GM12878 (cell line): ENCODE measurements at regions not wholly inside any gene's neighbourhood (a gene's known extent, or its start where the extent isn't known, plus 50 kb on each side); places are given as distances from the start of the nearest gene placed in this dataset.
"Not testable (repeated sequence)": the region's sequence is repeated elsewhere in the genome, so short reads cannot be mapped to it uniquely, and the experiment has no call there.

Experiments used
- ATAC-seq: fragments of 200-7000 bp; cut with Tn5 transposase; 3 replicates; pipeline ENCODE4 v1.9.1; 2020; ENCODE audit warnings: mild to moderate bottlenecking, moderate library complexity
- BruUV-seq: library from RNA; stranded (reverse); fragments of 400-500 nt; replicated peaks from 2 replicates; lab custom pipeline; 2021; lab: Mats Ljungman, UMichigan
- CTCF ChIA-PET: fragments of 300-600 bp; sonication (Branson Sonifier 250); formaldehyde crosslinking; extraction: SDS; loops from one replicate; lab custom pipeline; 2021; ENCODE audit warnings: inconsistent platforms; lab: Yijun Ruan, JAX
- POLR2A ChIA-PET: fragments of 350-600 bp; formaldehyde crosslinking; extraction: SDS; loops from one replicate; lab custom pipeline; 2021; ENCODE audit warnings: inconsistent platforms; lab: Charles Lee
- RAD21 ChIA-PET: fragments of 300-600 bp; sonication (Branson Sonifier 250); formaldehyde crosslinking; loops from one replicate; lab custom pipeline; 2023; ENCODE audit warnings: antibody characterized with exemption; ENCODE audit not compliant: unreplicated experiment; lab: Charles Lee
- SMC1A ChIA-PET: fragments of 300-600 bp; sonication (Branson Sonifier 250); formaldehyde crosslinking; loops from one replicate; lab custom pipeline; 2023; ENCODE audit not compliant: unreplicated experiment, uncharacterized antibody; lab: Charles Lee
- DNase-seq: peaks from one replicate; pipeline ENCODE4 v3.0.0-alpha.2; 2011; ENCODE audit warnings: low read depth, low spot score
- FAIRE-seq: peaks from 3 replicates; lab custom pipeline; 2011; peaks lifted over from hg19 to GRCh38; lab: Jason Lieb, UNC
- H2AFZ ChIP-seq: 2 replicates; pipeline ENCODE4 v1.6.0; 2011; ENCODE audit warnings: low read depth, low read length, control low read depth; ENCODE audit not compliant: control insufficient read depth
- H3K27ac ChIP-seq: 2 replicates; pipeline ENCODE4 v1.5.1; 2011; ENCODE audit warnings: control low read depth; ENCODE audit not compliant: control insufficient read depth, insufficient read depth
- H3K27me3 ChIP-seq, 2 experiments: replicated peaks in 1 of 2; 2 replicates each; pipeline versions ENCODE4 v1.6.0 to v1.6.1; 2011; ENCODE audit warnings: low read length in 1 of 2; ENCODE audit not compliant: control insufficient read depth in 2 of 2, insufficient read depth in 2 of 2
- H3K36me3 ChIP-seq, 2 experiments: 2 replicates each; pipeline ENCODE4 v1.5.1; 2011; ENCODE audit warnings: low read length in 1 of 2; ENCODE audit not compliant: control insufficient read depth in 2 of 2, insufficient read depth in 2 of 2
- H3K4me1 ChIP-seq: 2 replicates; pipeline ENCODE4 v1.6.1; 2011; ENCODE audit warnings: mild to moderate bottlenecking, low read length, moderate library complexity, mixed read lengths; ENCODE audit not compliant: control insufficient read depth, insufficient read depth
- H3K4me2 ChIP-seq: 2 replicates; pipeline ENCODE4 v1.6.0; 2011; ENCODE audit warnings: control low read depth; ENCODE audit not compliant: control insufficient read depth, insufficient read depth
- H3K4me3 ChIP-seq: fragments of 200-600 bp; sonication (generic); 2 replicates; pipeline ENCODE4 v1.5.1; 2016
- H3K79me2 ChIP-seq: 2 replicates; pipeline ENCODE4 v1.6.0; 2011; ENCODE audit warnings: low read length; ENCODE audit not compliant: control insufficient read depth, insufficient read depth
- H3K9ac ChIP-seq: 2 replicates; pipeline ENCODE4 v1.8.0; 2011; ENCODE audit warnings: low read length, control low read depth, mixed read lengths; ENCODE audit not compliant: control insufficient read depth, insufficient read depth
- H3K9me3 ChIP-seq: replicated peaks from 3 replicates; pipeline ENCODE4 v1.5.1; 2011; ENCODE audit warnings: mild to moderate bottlenecking, low read length; ENCODE audit not compliant: control insufficient read depth, insufficient read depth
- H4K20me1 ChIP-seq: 2 replicates; pipeline ENCODE4 v1.6.0; 2011; ENCODE audit not compliant: control insufficient read depth, insufficient read depth
- CBX5 ChIP-seq: sonication (generic); IDR thresholded peaks from 2 replicates; pipeline ENCODE4 v1.6.1; 2016; ENCODE audit warnings: low read depth, moderate library complexity, mild to moderate bottlenecking, inconsistent platforms
- EED ChIP-seq: sonication (generic); IDR thresholded peaks from 2 replicates; pipeline ENCODE4 v1.6.1; 2016; ENCODE audit warnings: antibody characterized with exemption, low read depth
- EZH2 ChIP-seq: IDR thresholded peaks from 2 replicates; pipeline ENCODE4 v1.6.1; 2012; ENCODE audit warnings: low read depth, mild to moderate bottlenecking, control low read depth, inconsistent platforms, low read length, borderline replicate concordance; ENCODE audit not compliant: control insufficient read depth
- KAT2A ChIP-seq: conservative IDR thresholded peaks from 2 replicates; pipeline ENCODE4 v1.6.1; 2011; ENCODE audit warnings: low read depth, low read length; ENCODE audit not compliant: control insufficient read depth
- KDM1A ChIP-seq: fragments of 200-600 bp; sonication (generic); IDR thresholded peaks from 2 replicates; pipeline ENCODE4 v1.6.1; 2016; ENCODE audit warnings: borderline replicate concordance
- MEF2A ChIP-seq: IDR thresholded peaks from 2 replicates; pipeline ENCODE4 v1.6.1; 2011; ENCODE audit warnings: low read depth, mild to moderate bottlenecking, low read length, moderate library complexity; ENCODE audit not compliant: insufficient read depth
- POLR2A ChIP-seq: IDR thresholded peaks from 2 replicates; pipeline ENCODE4 v1.6.1; 2011; ENCODE audit warnings: low read depth, mild to moderate bottlenecking, low read length
- RAD51 ChIP-seq: fragments of 450-650 bp; IDR thresholded peaks from 2 replicates; pipeline ENCODE4 v1.6.1; 2016; ENCODE audit warnings: moderate library complexity, mild to moderate bottlenecking, inconsistent platforms
- SREBF2 ChIP-seq: IDR thresholded peaks from 2 replicates; pipeline ENCODE4 v1.6.1; 2012; ENCODE audit warnings: mild to moderate bottlenecking, low read length
- STAT1 ChIP-seq: fragments of 450-650 bp; conservative IDR thresholded peaks from 2 replicates; pipeline ENCODE4 v1.6.1; 2014; ENCODE audit warnings: antibody characterized with exemption, mild to moderate bottlenecking
- SUZ12 ChIP-seq: fragments of 200-600 bp; sonication (generic); IDR thresholded peaks from one replicate; pipeline ENCODE4 v1.6.1; 2018; ENCODE audit warnings: antibody characterized with exemption, mild to moderate bottlenecking; ENCODE audit not compliant: unreplicated experiment
- TCF3 ChIP-seq: IDR thresholded peaks from 2 replicates; pipeline ENCODE4 v1.6.1; 2012; ENCODE audit warnings: low read depth, mild to moderate bottlenecking, low read length, borderline replicate concordance; ENCODE audit not compliant: insufficient read depth
- ZNF384 ChIP-seq: IDR thresholded peaks from 2 replicates; pipeline ENCODE4 v1.6.1; 2012; ENCODE audit warnings: low read depth, mild to moderate bottlenecking, low read length, improper control_type of control experiment, borderline replicate concordance
- WGBS: methylation state at CpG from one replicate; pipeline ENCODE4 v1.1.6; 2016; ENCODE audit warnings: low lambda C conversion rate; ENCODE audit not compliant: insufficient replicate concordance, insufficient coverage; ENCODE audit errors: missing lambda C conversion rate; 5-methylcytosine and 5-hydroxymethylcytosine counted together
- in situ Hi-C: fragments of 300-500 bp; cut with MboI; formaldehyde crosslinking; loops from 9 replicates; pipeline ENCODE4 v1.14.3; 2018; ENCODE audit warnings: mixed read lengths
- intact Hi-C: fragments of 100-400 bp; cut with micrococcal nuclease; formaldehyde crosslinking; loops from one replicate; pipeline ENCODE4 v1.14.2; 2022; ENCODE audit not compliant: unreplicated experiment
- TF ChIP-seq, protein P1 (sequence below): fragments of 450-650 bp; IDR thresholded peaks from 2 replicates; pipeline ENCODE4 v1.6.1; 2017; ENCODE audit warnings: borderline replicate concordance
- TF ChIP-seq, protein P2 (sequence below): IDR thresholded peaks from 2 replicates; pipeline ENCODE4 v1.6.1; 2012; ENCODE audit warnings: low read length, inconsistent platforms

GRCh38 chr17:436571-436970, 84.0 kb upstream of the RPH3AL start (continued):
- TF ChIP-seq MEF2A (no peak), SUZ12 (no peak), RAD51 (no peak)
- TF ChIP-seq, protein P1, sequence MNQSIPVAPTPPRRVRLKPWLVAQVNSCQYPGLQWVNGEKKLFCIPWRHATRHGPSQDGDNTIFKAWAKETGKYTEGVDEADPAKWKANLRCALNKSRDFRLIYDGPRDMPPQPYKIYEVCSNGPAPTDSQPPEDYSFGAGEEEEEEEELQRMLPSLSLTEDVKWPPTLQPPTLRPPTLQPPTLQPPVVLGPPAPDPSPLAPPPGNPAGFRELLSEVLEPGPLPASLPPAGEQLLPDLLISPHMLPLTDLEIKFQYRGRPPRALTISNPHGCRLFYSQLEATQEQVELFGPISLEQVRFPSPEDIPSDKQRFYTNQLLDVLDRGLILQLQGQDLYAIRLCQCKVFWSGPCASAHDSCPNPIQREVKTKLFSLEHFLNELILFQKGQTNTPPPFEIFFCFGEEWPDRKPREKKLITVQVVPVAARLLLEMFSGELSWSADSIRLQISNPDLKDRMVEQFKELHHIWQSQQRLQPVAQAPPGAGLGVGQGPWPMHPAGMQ, result no peak
- TF ChIP-seq, all 136 proteins: peak for 0

DNA sequence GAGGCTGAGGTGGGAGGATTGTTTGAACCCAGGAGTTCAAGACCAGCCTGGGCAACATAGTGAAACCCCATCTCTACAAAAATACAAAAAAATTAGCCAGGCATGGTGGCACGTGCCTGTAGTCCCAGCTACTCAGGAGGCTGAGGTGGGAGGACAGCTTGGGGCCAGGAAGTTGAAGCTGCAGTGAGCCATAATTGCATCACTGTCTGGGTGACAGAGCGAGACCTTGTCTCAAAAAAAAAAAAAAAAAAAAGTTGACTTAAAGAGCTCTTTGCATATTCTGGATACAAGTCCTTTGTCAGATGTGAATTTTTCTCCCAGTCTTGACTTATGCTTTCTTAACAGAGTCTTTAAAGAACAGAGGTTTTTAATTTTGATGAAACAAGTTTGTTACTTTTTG, 79.9 kb upstream of the RPH3AL start:
- H3K36me3 ChIP-seq, H3K4me2 ChIP-seq, H3K4me1 ChIP-seq, H3K4me3 ChIP-seq, H4K20me1 ChIP-seq, ATAC-seq, H3K79me2 ChIP-seq, RAD21 ChIA-PET, H3K27me3 ChIP-seq, H3K27ac ChIP-seq, H3K9me3 ChIP-seq, H3K9ac ChIP-seq, in situ Hi-C loops, H2AFZ ChIP-seq, intact Hi-C loops, FAIRE-seq, BruUV-seq, DNase-seq, SMC1A ChIA-PET: not testable (repeated sequence)
- ChIA-PET CTCF (interaction anchor here (0.6 kb wide), 1 partner anchor 123 kb away, joined by 3 read pairs; no protein-coding TSS in a partner anchor), POLR2A (interaction anchor here (0.6 kb wide), 1 partner anchor 94 kb away, joined by 5 read pairs; no protein-coding TSS in a partner anchor)
- WGBS, result 0% methylated on average over 1 of the region's 2 CpGs

GRCh38 chr17:431494-431893, 78.9 kb upstream of the RPH3AL start:
- H2AFZ ChIP-seq, result no peak overlapping the region
- intact Hi-C loops, result no loop called here
- no peak for DNase-seq
- ChIA-PET SMC1A (no interaction called here), CTCF (no interaction called here), POLR2A (no interaction called here), RAD21 (no interaction called here)
- no peaks in the 10 kb centered on the region for H4K20me1 ChIP-seq
- H3K27me3 ChIP-seq, result no peaks in the 10 kb centered on the region
- 85% methylated on average over 4 of the region's 4 CpGs for WGBS
- no peak overlapping the region for H3K27ac ChIP-seq
- no peak for ATAC-seq
- no peaks in the 10 kb centered on the region; the same call in 2 of the 3 replicates for H3K9me3 ChIP-seq
- FAIRE-seq, result no peak
- TF ChIP-seq ZNF384 (no peak), EED (no peak), SREBF2 (no peak), TCF3 (no peak), KAT2A (no peak), POLR2A (no peak), CBX5 (no peak), KDM1A (no peak), STAT1 (no peak), RAD51 (no peak), EZH2 (no peak)
- TF ChIP-seq, protein P2, sequence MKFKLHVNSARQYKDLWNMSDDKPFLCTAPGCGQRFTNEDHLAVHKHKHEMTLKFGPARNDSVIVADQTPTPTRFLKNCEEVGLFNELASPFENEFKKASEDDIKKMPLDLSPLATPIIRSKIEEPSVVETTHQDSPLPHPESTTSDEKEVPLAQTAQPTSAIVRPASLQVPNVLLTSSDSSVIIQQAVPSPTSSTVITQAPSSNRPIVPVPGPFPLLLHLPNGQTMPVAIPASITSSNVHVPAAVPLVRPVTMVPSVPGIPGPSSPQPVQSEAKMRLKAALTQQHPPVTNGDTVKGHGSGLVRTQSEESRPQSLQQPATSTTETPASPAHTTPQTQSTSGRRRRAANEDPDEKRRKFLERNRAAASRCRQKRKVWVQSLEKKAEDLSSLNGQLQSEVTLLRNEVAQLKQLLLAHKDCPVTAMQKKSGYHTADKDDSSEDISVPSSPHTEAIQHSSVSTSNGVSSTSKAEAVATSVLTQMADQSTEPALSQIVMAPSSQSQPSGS, result no peak
- in situ Hi-C loops, result no loop called here
- H3K4me1 ChIP-seq, result no peaks in the 10 kb centered on the region
- H3K4me2 ChIP-seq, result no peak overlapping the region
- no peaks in the 10 kb centered on the region for H3K79me2 ChIP-seq
- H3K4me3 ChIP-seq, result no peak overlapping the region
- no peaks in the 10 kb centered on the region for H3K36me3 ChIP-seq
- no TSS peak for BruUV-seq
- H3K9ac ChIP-seq, result no peak overlapping the region
